Keratinocyte (primary cell): ENCODE measurements at regions not wholly inside any gene's neighbourhood (a gene's known extent, or its start where the extent isn't known, plus 50 kb on each side); places are given as distances from the start of the nearest gene placed in this dataset.

Experiments used
- CTCF ChIP-seq, 3 experiments: IDR thresholded peaks in 1 of 3; conservative IDR thresholded peaks in 1 of 3; optimal IDR thresholded peaks in 1 of 3; 2 replicates in 2 of 3; 3 replicates in 1 of 3; pipeline versions ENCODE3 to v1.5.1; 2011; ENCODE audit warnings: low read length in 3 of 3, mild to moderate bottlenecking in 3 of 3, moderate library complexity in 2 of 3, control low read depth in 1 of 3, inconsistent platforms in 1 of 3; ENCODE audit not compliant: insufficient read depth in 2 of 3; ENCODE audit errors: extremely low read depth in 1 of 3
- EZH2 ChIP-seq: IDR thresholded peaks from one replicate; pipeline ENCODE4 v1.6.1; 2012; ENCODE audit warnings: inconsistent platforms, mild to moderate bottlenecking, low read length, moderate library complexity

- no peak for TF ChIP-seq CTCF (optimal IDR thresholded peaks at IDR 0.05 in 1 of 3, IDR thresholded peaks at IDR 0.05 in 1 of 3, conservative IDR thresholded peaks at IDR 0.05 in 1 of 3; ENCODE audit: extremely low read depth in 1 of 3, insufficient read depth in 2 of 3, low read length in 3 of 3)
- TF ChIP-seq EZH2, result no peak
These were observed 110.0 kb upstream of the PRDX6 start for GRCh38 chr1:173367136-173367535.
